ENCODE measurements at regions not wholly inside any gene's neighbourhood (a gene's known extent, or its start where the extent isn't known, plus 50 kb on each side); places are given as distances from the start of the nearest gene placed in this dataset.

- Histone ChIP-seq H3K4me1 (ENCODE audit: insufficient read depth, low read length) (peaks cover 14% of the 10 kb centered on the region), H2AFZ (ENCODE audit: low read depth, low read length) (no peak overlapping the region), H3K9me3 (ENCODE audit: insufficient read depth, low read length, severe bottlenecking) (peaks cover 9% of the 10 kb centered on the region), H4K20me1 (ENCODE audit: insufficient read depth, low read length) (no peaks in the 10 kb centered on the region), H3K9ac (ENCODE audit: low read depth, low read length) (no peak overlapping the region), H3K27me3 (ENCODE audit: insufficient read depth, low read length, poor library complexity) (no peaks in the 10 kb centered on the region), H3K27ac (ENCODE audit: low read length) (no peak overlapping the region), H3K4me3 (ENCODE audit: low read depth in 1 of 2, low read length in 2 of 2) (no peak overlapping the region), H3K79me2 (ENCODE audit: insufficient read depth, low read length) (no peaks in the 10 kb centered on the region), H3K36me3 (ENCODE audit: insufficient read depth, low read length) (no peaks in the 10 kb centered on the region), H3K4me2 (ENCODE audit: insufficient read depth, low read length) (no peak overlapping the region)
- ATAC-seq (ENCODE audit: insufficient read depth, low read depth), result no peak
- no peak for TF ChIP-seq EZH2 (IDR thresholded peaks at IDR 0.05; ENCODE audit: borderline replicate concordance, low read depth, low read length, severe bottlenecking)
- TF ChIP-seq, protein P1, sequence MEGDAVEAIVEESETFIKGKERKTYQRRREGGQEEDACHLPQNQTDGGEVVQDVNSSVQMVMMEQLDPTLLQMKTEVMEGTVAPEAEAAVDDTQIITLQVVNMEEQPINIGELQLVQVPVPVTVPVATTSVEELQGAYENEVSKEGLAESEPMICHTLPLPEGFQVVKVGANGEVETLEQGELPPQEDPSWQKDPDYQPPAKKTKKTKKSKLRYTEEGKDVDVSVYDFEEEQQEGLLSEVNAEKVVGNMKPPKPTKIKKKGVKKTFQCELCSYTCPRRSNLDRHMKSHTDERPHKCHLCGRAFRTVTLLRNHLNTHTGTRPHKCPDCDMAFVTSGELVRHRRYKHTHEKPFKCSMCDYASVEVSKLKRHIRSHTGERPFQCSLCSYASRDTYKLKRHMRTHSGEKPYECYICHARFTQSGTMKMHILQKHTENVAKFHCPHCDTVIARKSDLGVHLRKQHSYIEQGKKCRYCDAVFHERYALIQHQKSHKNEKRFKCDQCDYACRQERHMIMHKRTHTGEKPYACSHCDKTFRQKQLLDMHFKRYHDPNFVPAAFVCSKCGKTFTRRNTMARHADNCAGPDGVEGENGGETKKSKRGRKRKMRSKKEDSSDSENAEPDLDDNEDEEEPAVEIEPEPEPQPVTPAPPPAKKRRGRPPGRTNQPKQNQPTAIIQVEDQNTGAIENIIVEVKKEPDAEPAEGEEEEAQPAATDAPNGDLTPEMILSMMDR (IDR thresholded peaks at IDR 0.05; ENCODE audit: borderline replicate concordance, extremely low read depth, low read length, poor library complexity, severe bottlenecking), result no peak
- DNase-seq, result no peak
Measured at GRCh38 chr3:154893813-154894212, 186.3 kb upstream of the MME start.

DNA sequence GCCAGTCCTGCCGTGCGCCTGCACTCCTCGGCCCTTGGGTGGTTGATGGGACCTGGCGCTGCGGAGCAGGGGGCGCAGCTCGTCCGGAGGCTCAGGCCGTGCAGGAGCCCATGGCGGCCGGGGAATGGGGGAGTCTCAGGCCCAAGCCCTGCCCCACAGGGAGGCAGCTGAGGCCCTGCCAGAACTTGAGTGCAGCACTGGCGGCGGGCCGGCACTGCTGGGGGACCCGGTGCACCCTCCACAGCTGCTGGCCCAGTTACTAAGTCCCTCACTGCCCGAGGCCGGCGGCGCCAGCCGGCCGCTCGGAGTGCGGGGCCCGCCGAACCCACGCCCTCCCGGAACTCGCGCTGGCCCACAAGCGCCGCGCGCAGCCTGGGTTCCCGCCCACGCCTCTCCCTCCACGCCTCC is 190.9 kb upstream of the MME start:
- no peak overlapping the region for H2AFZ ChIP-seq (ENCODE audit: low read depth, low read length)
- peak overlapping the region; percentile 74 for H3K27ac ChIP-seq (ENCODE audit: low read length)
- ATAC-seq (ENCODE audit: insufficient read depth, low read depth), result no peak

DNA sequence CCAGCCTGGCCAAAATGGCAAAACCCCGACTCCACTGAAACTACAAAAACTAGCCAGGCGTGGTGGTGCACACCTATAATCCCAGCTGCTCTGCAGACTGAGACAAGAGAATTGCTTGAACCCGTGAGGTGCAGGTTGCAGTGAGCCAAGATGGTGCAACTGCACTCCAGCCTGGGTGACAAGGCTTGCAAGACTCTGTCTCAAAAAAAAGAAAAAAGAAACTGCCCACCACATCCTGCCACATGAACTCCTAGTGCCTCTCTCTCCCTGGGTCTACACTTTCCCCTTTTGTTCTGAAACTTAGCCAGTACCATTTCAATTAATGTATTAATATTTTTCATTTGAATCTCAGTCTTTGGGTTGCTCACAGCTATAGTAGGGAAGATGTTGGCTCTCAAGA is 192.2 kb upstream of the MME start:
- Histone ChIP-seq H3K36me3 (ENCODE audit: insufficient read depth, low read length) (no peaks in the 10 kb centered on the region), H3K27me3 (ENCODE audit: insufficient read depth, low read length, poor library complexity) (no peaks in the 10 kb centered on the region), H3K79me2 (ENCODE audit: insufficient read depth, low read length) (no peaks in the 10 kb centered on the region), H3K9ac (ENCODE audit: low read depth, low read length) (peak overlapping the region; percentile 12; the same call in 1 of the 2 replicates), H2AFZ (ENCODE audit: low read depth, low read length) (0 out of 2 replicates have a peak overlapping the region, but pooled peaks have one; percentile 17), H4K20me1 (ENCODE audit: insufficient read depth, low read length) (no peaks in the 10 kb centered on the region), H3K4me2 (ENCODE audit: insufficient read depth, low read length) (0 out of 2 replicates have a peak overlapping the region, but pooled peaks have one; percentile 2), H3K27ac (ENCODE audit: low read length) (peak overlapping the region; percentile 74), H3K9me3 (ENCODE audit: insufficient read depth, low read length, severe bottlenecking) (peaks cover 9% of the 10 kb centered on the region), H3K4me3 (ENCODE audit: low read depth in 1 of 2, low read length in 2 of 2) (no peak overlapping the region), H3K4me1 (ENCODE audit: insufficient read depth, low read length) (peaks cover 30% of the 10 kb centered on the region)
- DNase-seq (peak; percentile 60), ATAC-seq (ENCODE audit: insufficient read depth, low read depth) (peak; percentile 87)
- TF ChIP-seq EZH2 (IDR thresholded peaks at IDR 0.05; ENCODE audit: borderline replicate concordance, low read depth, low read length, severe bottlenecking), result no peak
- TF ChIP-seq, protein P1 (IDR thresholded peaks at IDR 0.05; ENCODE audit: borderline replicate concordance, extremely low read depth, low read length, poor library complexity, severe bottlenecking), result no peak

More for the DNA sequence above, 190.9 kb upstream of the MME start:
- Histone ChIP-seq H3K9me3 (ENCODE audit: insufficient read depth, low read length, severe bottlenecking) (peaks cover 9% of the 10 kb centered on the region), H3K4me3 (ENCODE audit: low read depth in 1 of 2, low read length in 2 of 2) (no peak overlapping the region), H3K4me1 (ENCODE audit: insufficient read depth, low read length) (peaks cover 30% of the 10 kb centered on the region), H3K79me2 (ENCODE audit: insufficient read depth, low read length) (no peaks in the 10 kb centered on the region), H3K27me3 (ENCODE audit: insufficient read depth, low read length, poor library complexity) (no peaks in the 10 kb centered on the region), H3K9ac (ENCODE audit: low read depth, low read length) (no peak overlapping the region), H4K20me1 (ENCODE audit: insufficient read depth, low read length) (no peaks in the 10 kb centered on the region), H3K36me3 (ENCODE audit: insufficient read depth, low read length) (no peaks in the 10 kb centered on the region), H3K4me2 (ENCODE audit: insufficient read depth, low read length) (no peak overlapping the region)
- DNase-seq, result no peak
- TF ChIP-seq EZH2 (IDR thresholded peaks at IDR 0.05; ENCODE audit: borderline replicate concordance, low read depth, low read length, severe bottlenecking), result no peak
- TF ChIP-seq, protein P1 (IDR thresholded peaks at IDR 0.05; ENCODE audit: borderline replicate concordance, extremely low read depth, low read length, poor library complexity, severe bottlenecking), result no peak
